Fibroblast of lung (primary cell): ENCODE measurements at regions not wholly inside any gene's neighbourhood (a gene's known extent, or its start where the extent isn't known, plus 50 kb on each side); places are given as distances from the start of the nearest gene placed in this dataset.

ENCODE experiments used
- CTCF ChIP-seq, 2 donors: IDR thresholded peaks in 1 of 2; conservative IDR thresholded peaks in 1 of 2; 1 replicate in 1 of 2; 2 replicates in 1 of 2; pipeline ENCODE4 v1.5.1; 2011 to 2012; ENCODE audit warnings: low read length in 2 of 2, control low read depth in 1 of 2, inconsistent platforms in 1 of 2, low read depth in 1 of 2, mild to moderate bottlenecking in 1 of 2
- EZH2 ChIP-seq: IDR thresholded peaks from 2 replicates; pipeline ENCODE4 v1.5.1; 2012; ENCODE audit warnings: low read length, control low read depth, mild to moderate bottlenecking; ENCODE audit errors: missing control alignments

GRCh38 chr14:98682033-98682432 is 590.0 kb downstream of the BCL11B start:
- no peak for TF ChIP-seq CTCF (conservative IDR thresholded peaks at IDR 0.05 in 1 of 2, IDR thresholded peaks at IDR 0.05 in 1 of 2; ENCODE audit: low read depth in 1 of 2, low read length in 2 of 2)
- no peak for TF ChIP-seq EZH2
